Ishikawa (cell line): ENCODE measurements at regions not wholly inside any gene's neighbourhood (a gene's known extent, or its start where the extent isn't known, plus 50 kb on each side); places are given as distances from the start of the nearest gene placed in this dataset.

Source experiments
- EGR1 ChIP-seq: IDR thresholded peaks from 2 replicates; pipeline ENCODE4 v1.6.1; 2012
- EP300 ChIP-seq: IDR thresholded peaks from 2 replicates; pipeline ENCODE4 v1.6.1; 2012; ENCODE audit warnings: borderline replicate concordance
- FOXM1 ChIP-seq: IDR thresholded peaks from 2 replicates; pipeline ENCODE4 v1.6.1; 2012; ENCODE audit warnings: low read depth, borderline replicate concordance
- RAD21 ChIP-seq: IDR thresholded peaks from 2 replicates; pipeline ENCODE4 v1.6.1; 2012; ENCODE audit warnings: low read depth
- TAF1 ChIP-seq: IDR thresholded peaks from 2 replicates; pipeline ENCODE4 v1.6.1; 2012; ENCODE audit warnings: low read depth, mild to moderate bottlenecking
- YY1 ChIP-seq: IDR thresholded peaks from 2 replicates; pipeline ENCODE4 v1.6.1; 2012; ENCODE audit warnings: low read depth
- TF ChIP-seq, protein P1 (sequence below): IDR thresholded peaks from 2 replicates; pipeline ENCODE4 v1.6.1; 2012
- TF ChIP-seq, protein P2 (sequence below): IDR thresholded peaks from 2 replicates; pipeline ENCODE4 v1.6.1; 2012; ENCODE audit warnings: low read depth, mild to moderate bottlenecking

DNA sequence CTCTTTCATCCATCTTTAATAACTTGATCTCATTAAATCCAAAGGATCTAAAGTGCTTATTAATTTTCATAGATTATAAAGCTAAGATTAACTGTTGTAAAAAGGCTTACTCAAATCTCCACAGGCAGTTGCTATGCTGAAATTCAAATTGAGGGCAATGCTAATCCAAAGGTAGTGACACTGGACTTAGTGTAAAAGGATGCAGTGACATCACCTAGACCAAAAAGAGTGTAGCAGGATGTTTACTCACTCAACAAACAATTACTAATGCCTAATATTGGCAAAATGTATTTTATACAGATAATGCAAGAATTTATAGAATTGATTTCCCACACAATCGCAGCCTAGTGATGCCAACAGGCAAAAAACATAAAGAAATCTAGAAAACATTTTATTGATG, 756.2 kb downstream of the CDH9 start:
- no peak for TF ChIP-seq TAF1
- TF ChIP-seq FOXM1, result no peak
- TF ChIP-seq RAD21, result no peak
- TF ChIP-seq YY1, result no peak
- TF ChIP-seq, protein P1, sequence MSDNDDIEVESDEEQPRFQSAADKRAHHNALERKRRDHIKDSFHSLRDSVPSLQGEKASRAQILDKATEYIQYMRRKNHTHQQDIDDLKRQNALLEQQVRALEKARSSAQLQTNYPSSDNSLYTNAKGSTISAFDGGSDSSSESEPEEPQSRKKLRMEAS, result no peak
- TF ChIP-seq, protein P2, sequence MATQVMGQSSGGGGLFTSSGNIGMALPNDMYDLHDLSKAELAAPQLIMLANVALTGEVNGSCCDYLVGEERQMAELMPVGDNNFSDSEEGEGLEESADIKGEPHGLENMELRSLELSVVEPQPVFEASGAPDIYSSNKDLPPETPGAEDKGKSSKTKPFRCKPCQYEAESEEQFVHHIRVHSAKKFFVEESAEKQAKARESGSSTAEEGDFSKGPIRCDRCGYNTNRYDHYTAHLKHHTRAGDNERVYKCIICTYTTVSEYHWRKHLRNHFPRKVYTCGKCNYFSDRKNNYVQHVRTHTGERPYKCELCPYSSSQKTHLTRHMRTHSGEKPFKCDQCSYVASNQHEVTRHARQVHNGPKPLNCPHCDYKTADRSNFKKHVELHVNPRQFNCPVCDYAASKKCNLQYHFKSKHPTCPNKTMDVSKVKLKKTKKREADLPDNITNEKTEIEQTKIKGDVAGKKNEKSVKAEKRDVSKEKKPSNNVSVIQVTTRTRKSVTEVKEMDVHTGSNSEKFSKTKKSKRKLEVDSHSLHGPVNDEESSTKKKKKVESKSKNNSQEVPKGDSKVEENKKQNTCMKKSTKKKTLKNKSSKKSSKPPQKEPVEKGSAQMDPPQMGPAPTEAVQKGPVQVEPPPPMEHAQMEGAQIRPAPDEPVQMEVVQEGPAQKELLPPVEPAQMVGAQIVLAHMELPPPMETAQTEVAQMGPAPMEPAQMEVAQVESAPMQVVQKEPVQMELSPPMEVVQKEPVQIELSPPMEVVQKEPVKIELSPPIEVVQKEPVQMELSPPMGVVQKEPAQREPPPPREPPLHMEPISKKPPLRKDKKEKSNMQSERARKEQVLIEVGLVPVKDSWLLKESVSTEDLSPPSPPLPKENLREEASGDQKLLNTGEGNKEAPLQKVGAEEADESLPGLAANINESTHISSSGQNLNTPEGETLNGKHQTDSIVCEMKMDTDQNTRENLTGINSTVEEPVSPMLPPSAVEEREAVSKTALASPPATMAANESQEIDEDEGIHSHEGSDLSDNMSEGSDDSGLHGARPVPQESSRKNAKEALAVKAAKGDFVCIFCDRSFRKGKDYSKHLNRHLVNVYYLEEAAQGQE, result no peak
- no peak for TF ChIP-seq EP300
- TF ChIP-seq EGR1, result no peak
